WERI-Rb-1 (cell line): ENCODE measurements at regions not wholly inside any gene's neighbourhood (a gene's known extent, or its start where the extent isn't known, plus 50 kb on each side); places are given as distances from the start of the nearest gene placed in this dataset.

Source experiments
- DNase-seq: peaks from one replicate; pipeline ENCODE4 v3.0.0-alpha.2; 2020
- H3K27ac ChIP-seq: fragments of 250-450 bp; sonication (Bioruptor Pico); 2 replicates; pipeline ENCODE4 v1.5.1; 2020; ENCODE audit warnings: mild to moderate bottlenecking, moderate library complexity
- H3K27me3 ChIP-seq: fragments of 250-450 bp; sonication (Bioruptor Pico); 2 replicates; pipeline ENCODE4 v1.5.1; 2021; ENCODE audit warnings: mild to moderate bottlenecking, low read depth, moderate library complexity; ENCODE audit not compliant: insufficient read depth, severe bottlenecking
- H3K36me3 ChIP-seq: fragments of 250-450 bp; sonication (Bioruptor Pico); 2 replicates; pipeline ENCODE4 v1.5.1; 2020; ENCODE audit warnings: mild to moderate bottlenecking, moderate library complexity
- H3K4me3 ChIP-seq: 2 replicates; pipeline ENCODE4 v1.5.1; 2011; ENCODE audit warnings: low read depth, mild to moderate bottlenecking, control low read depth, low read length
- H3K9me3 ChIP-seq: fragments of 250-450 bp; sonication (Bioruptor Pico); 2 replicates; pipeline ENCODE4 v1.5.1; 2021; ENCODE audit warnings: mild to moderate bottlenecking, moderate library complexity; ENCODE audit not compliant: severe bottlenecking
- TF ChIP-seq, protein P1 (sequence below): IDR thresholded peaks from 2 replicates; pipeline ENCODE4 v1.5.1; 2011; ENCODE audit warnings: low read depth, mild to moderate bottlenecking, control low read depth, inconsistent platforms, low read length

- Histone ChIP-seq H3K4me3 (no peak overlapping the region), H3K9me3 (no peaks in the 10 kb centered on the region), H3K36me3 (no peaks in the 10 kb centered on the region), H3K27ac (no peak overlapping the region), H3K27me3 (no peaks in the 10 kb centered on the region)
- no peak for DNase-seq
- TF ChIP-seq, protein P1, sequence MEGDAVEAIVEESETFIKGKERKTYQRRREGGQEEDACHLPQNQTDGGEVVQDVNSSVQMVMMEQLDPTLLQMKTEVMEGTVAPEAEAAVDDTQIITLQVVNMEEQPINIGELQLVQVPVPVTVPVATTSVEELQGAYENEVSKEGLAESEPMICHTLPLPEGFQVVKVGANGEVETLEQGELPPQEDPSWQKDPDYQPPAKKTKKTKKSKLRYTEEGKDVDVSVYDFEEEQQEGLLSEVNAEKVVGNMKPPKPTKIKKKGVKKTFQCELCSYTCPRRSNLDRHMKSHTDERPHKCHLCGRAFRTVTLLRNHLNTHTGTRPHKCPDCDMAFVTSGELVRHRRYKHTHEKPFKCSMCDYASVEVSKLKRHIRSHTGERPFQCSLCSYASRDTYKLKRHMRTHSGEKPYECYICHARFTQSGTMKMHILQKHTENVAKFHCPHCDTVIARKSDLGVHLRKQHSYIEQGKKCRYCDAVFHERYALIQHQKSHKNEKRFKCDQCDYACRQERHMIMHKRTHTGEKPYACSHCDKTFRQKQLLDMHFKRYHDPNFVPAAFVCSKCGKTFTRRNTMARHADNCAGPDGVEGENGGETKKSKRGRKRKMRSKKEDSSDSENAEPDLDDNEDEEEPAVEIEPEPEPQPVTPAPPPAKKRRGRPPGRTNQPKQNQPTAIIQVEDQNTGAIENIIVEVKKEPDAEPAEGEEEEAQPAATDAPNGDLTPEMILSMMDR = no peak
These were observed 245.0 kb downstream of the FOXD2 start for GRCh38 chr1:47682786-47683350.

GRCh38 chr1:47683401-47683800 lies 245.6 kb downstream of the FOXD2 start:
- Histone ChIP-seq H3K27ac (no peak overlapping the region), H3K9me3 (no peaks in the 10 kb centered on the region), H3K27me3 (no peaks in the 10 kb centered on the region), H3K36me3 (no peaks in the 10 kb centered on the region), H3K4me3 (no peak overlapping the region)
- TF ChIP-seq, protein P1 = no peak
- DNase-seq = no peak

DNA sequence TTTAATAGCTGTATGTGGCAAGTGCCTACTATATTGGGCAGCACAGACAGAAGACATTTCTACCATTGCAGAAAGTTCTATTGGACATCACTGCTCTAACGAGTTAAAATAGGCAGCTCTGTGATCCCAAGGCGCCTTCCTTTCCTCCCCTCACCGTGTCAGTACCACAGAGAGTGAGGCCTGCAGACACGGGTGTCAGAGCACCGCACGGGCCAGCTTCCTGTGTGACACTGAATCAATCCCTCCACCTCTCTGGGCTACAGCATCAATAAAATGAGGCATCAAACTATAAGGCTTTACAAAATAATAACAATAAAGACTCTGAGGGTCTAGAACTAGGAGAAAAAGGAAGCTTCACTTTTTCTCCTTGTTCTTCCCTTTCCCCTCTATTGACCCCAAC lies 246.7 kb downstream of the FOXD2 start:
- Histone ChIP-seq H3K4me3 (no peak overlapping the region), H3K36me3 (no peaks in the 10 kb centered on the region), H3K27ac (no peak overlapping the region), H3K27me3 (no peaks in the 10 kb centered on the region), H3K9me3 (no peaks in the 10 kb centered on the region)
- TF ChIP-seq, protein P1 = no peak
- DNase-seq = no peak

DNA sequence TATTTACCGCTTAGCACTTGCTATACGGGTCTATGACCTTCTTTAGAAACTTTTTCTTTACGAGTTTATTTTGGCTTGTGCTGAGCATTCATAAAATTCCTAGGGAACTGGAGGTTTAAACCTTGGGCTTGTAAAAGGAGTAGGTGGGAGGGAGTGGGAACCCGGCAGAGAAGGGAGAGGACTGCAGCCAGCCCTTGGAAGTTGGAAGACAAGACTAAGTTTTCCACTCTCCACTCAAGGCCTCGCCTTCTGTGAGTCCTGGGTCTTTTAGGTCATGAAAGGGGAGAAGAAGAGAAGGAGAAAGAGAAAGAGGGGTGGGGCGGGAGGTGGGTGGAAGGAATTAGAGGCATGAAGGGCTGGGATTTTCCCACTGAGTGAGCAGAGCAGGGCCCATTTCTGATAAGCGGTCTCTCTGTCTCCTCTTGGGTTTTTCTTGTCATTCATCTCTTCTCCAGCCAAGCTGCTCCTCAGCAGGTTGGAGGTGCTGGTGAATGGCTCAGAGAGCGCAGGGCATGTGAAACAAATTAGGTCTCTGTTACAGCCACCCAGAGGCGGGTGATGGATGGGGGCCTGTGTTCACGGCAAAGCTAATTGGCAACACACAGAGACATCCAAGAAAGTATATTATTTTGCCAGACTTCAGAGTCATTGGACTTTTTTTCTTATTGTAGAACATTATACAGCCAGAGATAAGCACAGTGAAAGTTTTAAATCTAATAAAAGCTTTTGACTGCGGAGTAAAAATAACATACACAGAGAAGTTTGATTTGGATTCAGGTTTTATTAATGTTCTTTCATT lies 247.3 kb downstream of the FOXD2 start:
- H3K4me3 ChIP-seq = no peak overlapping the region
- TF ChIP-seq, protein P1 = no peak
- no peaks in the 10 kb centered on the region for H3K9me3 ChIP-seq
- no peaks in the 10 kb centered on the region for H3K36me3 ChIP-seq
- no peaks in the 10 kb centered on the region for H3K27me3 ChIP-seq
- H3K27ac ChIP-seq = no peak overlapping the region
- no peak for DNase-seq

DNA sequence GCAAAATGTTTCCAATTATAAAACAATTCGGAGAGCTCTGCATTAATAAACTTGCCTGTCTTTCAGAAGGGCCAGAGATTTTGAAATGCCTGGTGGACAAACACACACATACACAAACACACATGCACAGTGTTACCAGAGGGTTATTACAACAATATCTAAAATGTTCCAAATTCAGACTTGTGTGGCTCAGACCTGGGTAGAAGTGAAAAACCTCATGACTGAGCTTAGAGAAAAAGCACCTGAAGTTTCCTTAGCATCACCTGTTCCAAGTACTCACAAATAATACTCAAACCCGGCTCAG lies 247.9 kb downstream of the FOXD2 start:
- Histone ChIP-seq H3K9me3 (no peaks in the 10 kb centered on the region), H3K27ac (no peak overlapping the region), H3K27me3 (no peaks in the 10 kb centered on the region), H3K36me3 (no peaks in the 10 kb centered on the region), H3K4me3 (no peak overlapping the region)
- TF ChIP-seq, protein P1 = no peak
- DNase-seq = no peak
